Parathyroid adenoma (tissue), 2 donors: ENCODE measurements at regions not wholly inside any gene's neighbourhood (a gene's known extent, or its start where the extent isn't known, plus 50 kb on each side); places are given as distances from the start of the nearest gene placed in this dataset.

ENCODE experiments used
- H2AFZ ChIP-seq: fragments of 300-600 bp; sonication (generic); one replicate; pipeline ENCODE4 v1.7.0; 2017; ENCODE audit warnings: antibody characterized with exemption, mild to moderate bottlenecking
- H3K27ac ChIP-seq: fragments of 300-600 bp; sonication (generic); one replicate; pipeline ENCODE4 v1.7.0; 2017
- H3K27me3 ChIP-seq: fragments of 300-600 bp; sonication (generic); one replicate; pipeline ENCODE4 v1.7.0; 2017; ENCODE audit warnings: low read length; ENCODE audit not compliant: control insufficient read depth, insufficient read depth
- H3K36me3 ChIP-seq: fragments of 300-600 bp; sonication (generic); one replicate; pipeline ENCODE4 v1.7.0; 2017; ENCODE audit warnings: low read length; ENCODE audit not compliant: control insufficient read depth, insufficient read depth
- H3K4me1 ChIP-seq: fragments of 300-600 bp; sonication (generic); one replicate; pipeline ENCODE4 v1.7.0; 2017; ENCODE audit warnings: control low read depth
- H3K4me2 ChIP-seq: fragments of 300-600 bp; sonication (generic); one replicate; pipeline ENCODE4 v1.7.0; 2017; ENCODE audit warnings: low read length
- H3K4me3 ChIP-seq: fragments of 300-600 bp; sonication (generic); one replicate; pipeline ENCODE4 v1.7.0; 2017; ENCODE audit warnings: low read depth, low read length
- H3K79me2 ChIP-seq: fragments of 300-600 bp; sonication (generic); one replicate; pipeline ENCODE4 v1.7.0; 2017; ENCODE audit warnings: control low read depth
- H3K9ac ChIP-seq: fragments of 300-600 bp; sonication (generic); one replicate; pipeline ENCODE4 v1.7.0; 2017; ENCODE audit warnings: mild to moderate bottlenecking
- H3K9me3 ChIP-seq: fragments of 300-600 bp; sonication (generic); one replicate; pipeline ENCODE4 v1.7.0; 2017; ENCODE audit warnings: low read length; ENCODE audit not compliant: control insufficient read depth
- TF ChIP-seq, protein P1 (sequence below): fragments of 300-600 bp; sonication (generic); IDR thresholded peaks from one replicate; pipeline ENCODE4 v1.7.0; 2017; ENCODE audit warnings: antibody characterized with exemption, mild to moderate bottlenecking
- donor health status: primary hyperparathyroidism.

GRCh38 chr4:60155088-60155487, 1045.0 kb upstream of the ADGRL3 start:
- H3K4me3 ChIP-seq, result no peak overlapping the region
- no peaks in the 10 kb centered on the region for H3K36me3 ChIP-seq
- TF ChIP-seq, protein P1, sequence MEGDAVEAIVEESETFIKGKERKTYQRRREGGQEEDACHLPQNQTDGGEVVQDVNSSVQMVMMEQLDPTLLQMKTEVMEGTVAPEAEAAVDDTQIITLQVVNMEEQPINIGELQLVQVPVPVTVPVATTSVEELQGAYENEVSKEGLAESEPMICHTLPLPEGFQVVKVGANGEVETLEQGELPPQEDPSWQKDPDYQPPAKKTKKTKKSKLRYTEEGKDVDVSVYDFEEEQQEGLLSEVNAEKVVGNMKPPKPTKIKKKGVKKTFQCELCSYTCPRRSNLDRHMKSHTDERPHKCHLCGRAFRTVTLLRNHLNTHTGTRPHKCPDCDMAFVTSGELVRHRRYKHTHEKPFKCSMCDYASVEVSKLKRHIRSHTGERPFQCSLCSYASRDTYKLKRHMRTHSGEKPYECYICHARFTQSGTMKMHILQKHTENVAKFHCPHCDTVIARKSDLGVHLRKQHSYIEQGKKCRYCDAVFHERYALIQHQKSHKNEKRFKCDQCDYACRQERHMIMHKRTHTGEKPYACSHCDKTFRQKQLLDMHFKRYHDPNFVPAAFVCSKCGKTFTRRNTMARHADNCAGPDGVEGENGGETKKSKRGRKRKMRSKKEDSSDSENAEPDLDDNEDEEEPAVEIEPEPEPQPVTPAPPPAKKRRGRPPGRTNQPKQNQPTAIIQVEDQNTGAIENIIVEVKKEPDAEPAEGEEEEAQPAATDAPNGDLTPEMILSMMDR, result no peak
- H3K27ac ChIP-seq, result no peak overlapping the region
- H3K79me2 ChIP-seq, result no peaks in the 10 kb centered on the region
- H3K9me3 ChIP-seq, result no peaks in the 10 kb centered on the region
- H3K4me2 ChIP-seq, result no peak overlapping the region
- H3K4me1 ChIP-seq, result no peaks in the 10 kb centered on the region
- H3K9ac ChIP-seq, result no peak overlapping the region
- no peaks in the 10 kb centered on the region for H3K27me3 ChIP-seq
- no peak overlapping the region for H2AFZ ChIP-seq

- Histone ChIP-seq H3K27ac (no peak overlapping the region), H3K9ac (no peak overlapping the region), H3K9me3 (no peaks in the 10 kb centered on the region), H3K36me3 (no peaks in the 10 kb centered on the region), H3K4me2 (no peak overlapping the region), H2AFZ (no peak overlapping the region), H3K4me3 (no peak overlapping the region), H3K79me2 (no peaks in the 10 kb centered on the region), H3K4me1 (no peaks in the 10 kb centered on the region), H3K27me3 (no peaks in the 10 kb centered on the region)
- TF ChIP-seq, protein P1, result no peak
Measured at GRCh38 chr4:60173103-60173502, 1027.0 kb upstream of the ADGRL3 start.

DNA sequence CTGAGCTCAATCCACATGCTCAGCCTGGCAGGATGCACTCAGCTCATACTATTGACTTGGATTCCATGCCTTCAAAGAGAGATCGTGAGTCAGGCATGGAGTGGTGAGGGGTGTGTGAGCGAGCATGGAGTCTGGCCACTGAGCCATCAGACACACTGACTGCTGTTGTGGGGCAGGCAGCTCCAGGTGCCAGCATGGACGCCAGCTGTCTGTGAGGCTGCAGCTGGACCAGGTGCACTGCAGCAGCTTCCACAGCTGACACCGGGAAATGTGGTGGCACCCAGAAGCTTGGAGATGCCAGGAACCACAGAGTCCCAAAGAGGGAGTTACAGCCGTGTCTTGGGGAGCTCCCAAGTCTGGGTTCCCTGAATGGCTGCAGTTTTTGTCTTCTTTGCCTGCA, 1026.4 kb upstream of the ADGRL3 start:
- Histone ChIP-seq H3K27ac (no peak overlapping the region), H3K4me2 (no peak overlapping the region), H3K79me2 (no peaks in the 10 kb centered on the region), H3K9ac (no peak overlapping the region), H3K27me3 (no peaks in the 10 kb centered on the region), H3K4me3 (no peak overlapping the region), H3K36me3 (no peaks in the 10 kb centered on the region), H3K9me3 (no peaks in the 10 kb centered on the region), H2AFZ (no peak overlapping the region), H3K4me1 (no peaks in the 10 kb centered on the region)
- TF ChIP-seq, protein P1, result no peak

GRCh38 chr4:60175241-60175640, 1024.9 kb upstream of the ADGRL3 start:
- TF ChIP-seq, protein P1, result no peak
- Histone ChIP-seq H3K9ac (no peak overlapping the region), H3K9me3 (no peaks in the 10 kb centered on the region), H3K4me1 (no peaks in the 10 kb centered on the region), H3K4me2 (no peak overlapping the region), H3K4me3 (no peak overlapping the region), H3K36me3 (no peaks in the 10 kb centered on the region), H2AFZ (no peak overlapping the region), H3K27me3 (no peaks in the 10 kb centered on the region), H3K27ac (no peak overlapping the region), H3K79me2 (no peaks in the 10 kb centered on the region)

DNA sequence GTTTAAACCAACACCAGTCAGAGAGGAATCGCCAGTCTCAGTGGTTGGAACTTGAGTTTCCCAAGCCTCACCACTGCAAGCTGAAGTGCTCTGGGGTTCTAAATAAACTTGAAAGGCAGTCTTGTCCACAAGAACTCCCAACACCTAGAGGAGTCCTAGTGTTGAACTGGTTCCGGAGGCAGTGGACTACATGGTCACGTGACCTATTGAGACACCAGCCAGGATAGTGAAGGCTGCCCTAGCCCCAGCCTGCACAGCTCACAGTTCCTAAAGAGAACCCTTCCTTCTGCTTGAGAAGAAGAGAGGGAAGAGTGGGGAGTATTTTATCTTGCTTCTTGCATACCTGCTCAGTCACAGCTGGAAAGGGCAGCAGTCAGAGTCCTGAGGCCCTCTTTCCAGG, 1012.7 kb upstream of the ADGRL3 start:
- H3K4me1 ChIP-seq, result no peaks in the 10 kb centered on the region

More for the DNA sequence above, 1012.7 kb upstream of the ADGRL3 start:
- H3K4me2 ChIP-seq, result no peak overlapping the region
- H3K9me3 ChIP-seq, result no peaks in the 10 kb centered on the region
- no peaks in the 10 kb centered on the region for H3K36me3 ChIP-seq
- H3K79me2 ChIP-seq, result no peaks in the 10 kb centered on the region
- H3K27ac ChIP-seq, result no peak overlapping the region
- TF ChIP-seq, protein P1, result no peak
- H3K4me3 ChIP-seq, result no peak overlapping the region
- no peak overlapping the region for H2AFZ ChIP-seq
- H3K9ac ChIP-seq, result no peak overlapping the region
- no peaks in the 10 kb centered on the region for H3K27me3 ChIP-seq
